GM12892 (cell line): ENCODE measurements at regions not wholly inside any gene's neighbourhood (a gene's known extent, or its start where the extent isn't known, plus 50 kb on each side); places are given as distances from the start of the nearest gene placed in this dataset.

Experiments
- POLR2A ChIP-seq: IDR thresholded peaks from 2 replicates; pipeline ENCODE4 v1.6.1; 2011; ENCODE audit warnings: low read depth, low read length, control low read depth
- POLR2AphosphoS5 ChIP-seq: IDR thresholded peaks from 2 replicates; pipeline ENCODE4 v1.6.1; 2011; ENCODE audit warnings: low read depth, low read length, control low read depth
- TAF1 ChIP-seq: IDR thresholded peaks from 2 replicates; pipeline ENCODE4 v1.6.1; 2011; ENCODE audit warnings: low read depth, mild to moderate bottlenecking, control low read depth, low read length, borderline replicate concordance

GRCh38 chr10:75295868-75296441 is 60.2 kb upstream of the COMTD1 start:
- TF ChIP-seq POLR2A (no peak), POLR2AphosphoS5 (no peak), TAF1 (no peak)
